ENCODE measurements at regions not wholly inside any gene's neighbourhood (a gene's known extent, or its start where the extent isn't known, plus 50 kb on each side); places are given as distances from the start of the nearest gene placed in this dataset. TPM values are rescaled to one million over a fixed set of nuclear protein-coding genes. Genes with fewer than 3 reads are reported as not detected.

DNA sequence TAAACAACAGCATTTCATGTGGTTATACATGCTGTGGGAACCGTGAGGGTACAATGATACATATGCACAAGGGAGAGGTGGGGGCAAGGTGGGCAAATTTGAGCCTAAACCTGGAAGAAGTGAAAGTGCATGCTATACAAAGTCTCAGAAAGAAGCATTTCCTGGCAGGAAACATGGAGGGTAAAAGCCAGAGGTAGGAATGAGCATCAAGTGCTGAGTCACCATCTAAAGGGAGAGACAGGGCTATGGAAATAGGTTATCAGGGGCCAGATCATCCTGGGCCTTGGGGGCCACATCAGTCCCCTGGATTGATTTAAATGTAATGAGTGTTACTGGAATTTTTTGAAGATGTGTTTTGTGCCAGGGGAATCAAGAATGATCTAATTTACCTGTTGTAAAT is 60.1 kb upstream of the DAB1 start:
- no peaks in the 10 kb centered on the region for H3K36me3 ChIP-seq (ENCODE audit: insufficient read depth, low read length)

DNA sequence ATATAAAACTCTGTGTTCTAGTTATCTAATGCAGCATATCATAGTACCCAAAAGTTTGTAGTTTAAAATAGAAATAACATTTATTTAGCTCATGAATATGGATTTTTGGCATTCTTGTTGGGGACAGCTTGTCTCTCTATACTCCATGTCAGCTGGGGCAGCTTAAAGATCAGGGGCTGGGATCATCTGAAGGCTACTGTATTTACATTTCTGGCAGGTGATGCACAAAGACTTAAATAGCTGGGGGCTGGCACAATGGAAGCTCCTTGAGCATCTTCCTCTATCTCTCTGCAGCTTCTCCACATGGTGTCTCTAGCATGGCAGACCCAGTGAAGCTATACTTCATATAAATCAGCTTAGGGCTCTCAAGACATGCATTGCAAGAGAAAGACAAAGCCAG is 55.6 kb upstream of the DAB1 start:
- Histone ChIP-seq H3K4me1 (ENCODE audit: insufficient read depth, low read length) (no peaks in the 10 kb centered on the region), H3K79me2 (ENCODE audit: insufficient read depth, low read length) (no peaks in the 10 kb centered on the region), H3K4me2 (ENCODE audit: insufficient read depth, low read length) (no peak overlapping the region), H3K27me3 (ENCODE audit: insufficient read depth, low read length) (no peaks in the 10 kb centered on the region), H2AFZ (ENCODE audit: low read length) (no peak overlapping the region), H3K27ac (ENCODE audit: low read depth, low read length) (no peak overlapping the region), H4K20me1 (ENCODE audit: insufficient read depth, low read length) (no peaks in the 10 kb centered on the region), H3K36me3 (ENCODE audit: insufficient read depth, low read length) (no peaks in the 10 kb centered on the region), H3K9me3 (ENCODE audit: low read depth, low read length) (no peaks in the 10 kb centered on the region), H3K4me3 (ENCODE audit: insufficient read depth, low read length) (no peak overlapping the region)
- TF ChIP-seq, protein P1, sequence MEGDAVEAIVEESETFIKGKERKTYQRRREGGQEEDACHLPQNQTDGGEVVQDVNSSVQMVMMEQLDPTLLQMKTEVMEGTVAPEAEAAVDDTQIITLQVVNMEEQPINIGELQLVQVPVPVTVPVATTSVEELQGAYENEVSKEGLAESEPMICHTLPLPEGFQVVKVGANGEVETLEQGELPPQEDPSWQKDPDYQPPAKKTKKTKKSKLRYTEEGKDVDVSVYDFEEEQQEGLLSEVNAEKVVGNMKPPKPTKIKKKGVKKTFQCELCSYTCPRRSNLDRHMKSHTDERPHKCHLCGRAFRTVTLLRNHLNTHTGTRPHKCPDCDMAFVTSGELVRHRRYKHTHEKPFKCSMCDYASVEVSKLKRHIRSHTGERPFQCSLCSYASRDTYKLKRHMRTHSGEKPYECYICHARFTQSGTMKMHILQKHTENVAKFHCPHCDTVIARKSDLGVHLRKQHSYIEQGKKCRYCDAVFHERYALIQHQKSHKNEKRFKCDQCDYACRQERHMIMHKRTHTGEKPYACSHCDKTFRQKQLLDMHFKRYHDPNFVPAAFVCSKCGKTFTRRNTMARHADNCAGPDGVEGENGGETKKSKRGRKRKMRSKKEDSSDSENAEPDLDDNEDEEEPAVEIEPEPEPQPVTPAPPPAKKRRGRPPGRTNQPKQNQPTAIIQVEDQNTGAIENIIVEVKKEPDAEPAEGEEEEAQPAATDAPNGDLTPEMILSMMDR (IDR thresholded peaks at IDR 0.05; ENCODE audit: extremely low read depth, low read depth, low read length) = no peak
- no peak for DNase-seq (ENCODE audit: insufficient read length, low spot score, missing footprints)

More for the DNA sequence above, 60.1 kb upstream of the DAB1 start:
- TF ChIP-seq, protein P1 (IDR thresholded peaks at IDR 0.05; ENCODE audit: extremely low read depth, low read depth, low read length) = no peak
- peaks cover 4% of the 10 kb centered on the region for H3K4me1 ChIP-seq (ENCODE audit: insufficient read depth, low read length)
- H3K27ac ChIP-seq (ENCODE audit: low read depth, low read length) = no peak overlapping the region
- no peak overlapping the region for H2AFZ ChIP-seq (ENCODE audit: low read length)
- H3K27me3 ChIP-seq (ENCODE audit: insufficient read depth, low read length) = no peaks in the 10 kb centered on the region
- no peaks in the 10 kb centered on the region for H3K9me3 ChIP-seq (ENCODE audit: low read depth, low read length)
- no peak overlapping the region for H3K4me3 ChIP-seq (ENCODE audit: insufficient read depth, low read length)
- H4K20me1 ChIP-seq (ENCODE audit: insufficient read depth, low read length) = no peaks in the 10 kb centered on the region
- DNase-seq (ENCODE audit: insufficient read length, low spot score, missing footprints) = no peak
- H3K4me2 ChIP-seq (ENCODE audit: insufficient read depth, low read length) = no peak overlapping the region
- H3K79me2 ChIP-seq (ENCODE audit: insufficient read depth, low read length) = no peaks in the 10 kb centered on the region

DNA sequence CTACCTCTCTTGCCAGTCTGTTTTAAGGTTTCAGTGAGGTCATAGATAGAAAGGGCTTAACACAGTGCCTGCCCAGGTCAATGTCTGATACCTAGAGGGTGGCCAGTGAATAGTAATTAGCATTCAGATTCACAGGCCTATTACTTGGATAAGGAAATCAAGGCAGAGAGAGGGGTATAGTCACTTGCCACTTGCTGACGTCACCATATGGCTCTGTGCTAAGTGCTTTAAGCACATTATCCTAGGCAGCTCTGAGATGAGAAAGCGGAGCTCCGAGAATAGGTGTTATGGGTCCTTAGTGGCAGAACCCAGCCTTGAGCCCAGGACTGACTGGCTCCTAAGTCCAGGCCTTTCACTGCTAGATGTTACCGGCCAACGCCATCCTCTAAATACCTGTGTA is 51.5 kb upstream of the DAB1 start:
- DNase-seq (ENCODE audit: insufficient read length, low spot score, missing footprints) = no peak
- H3K79me2 ChIP-seq (ENCODE audit: insufficient read depth, low read length) = no peaks in the 10 kb centered on the region
- H3K9me3 ChIP-seq (ENCODE audit: low read depth, low read length) = no peaks in the 10 kb centered on the region
- no peak overlapping the region for H3K27ac ChIP-seq (ENCODE audit: low read depth, low read length)
- no peak overlapping the region for H3K4me2 ChIP-seq (ENCODE audit: insufficient read depth, low read length)
- no peaks in the 10 kb centered on the region for H3K27me3 ChIP-seq (ENCODE audit: insufficient read depth, low read length)
- H3K4me3 ChIP-seq (ENCODE audit: insufficient read depth, low read length) = no peak overlapping the region
- no peaks in the 10 kb centered on the region for H3K36me3 ChIP-seq (ENCODE audit: insufficient read depth, low read length)
- TF ChIP-seq, protein P1 (IDR thresholded peaks at IDR 0.05; ENCODE audit: extremely low read depth, low read depth, low read length) = no peak
- no peaks in the 10 kb centered on the region for H3K4me1 ChIP-seq (ENCODE audit: insufficient read depth, low read length)
- H4K20me1 ChIP-seq (ENCODE audit: insufficient read depth, low read length) = no peaks in the 10 kb centered on the region
- no peak overlapping the region for H2AFZ ChIP-seq (ENCODE audit: low read length)

- H3K4me1 ChIP-seq (ENCODE audit: insufficient read depth, low read length) = no peaks in the 10 kb centered on the region
- no peaks in the 10 kb centered on the region for H3K27me3 ChIP-seq (ENCODE audit: insufficient read depth, low read length)
- H4K20me1 ChIP-seq (ENCODE audit: insufficient read depth, low read length) = no peaks in the 10 kb centered on the region
- H3K4me3 ChIP-seq (ENCODE audit: insufficient read depth, low read length) = no peak overlapping the region
- H3K36me3 ChIP-seq (ENCODE audit: insufficient read depth, low read length) = no peaks in the 10 kb centered on the region
- no peaks in the 10 kb centered on the region for H3K79me2 ChIP-seq (ENCODE audit: insufficient read depth, low read length)
- H3K27ac ChIP-seq (ENCODE audit: low read depth, low read length) = no peak overlapping the region
- H2AFZ ChIP-seq (ENCODE audit: low read length) = no peak overlapping the region
- H3K9me3 ChIP-seq (ENCODE audit: low read depth, low read length) = no peaks in the 10 kb centered on the region
- TF ChIP-seq, protein P1 (IDR thresholded peaks at IDR 0.05; ENCODE audit: extremely low read depth, low read depth, low read length) = no peak
- H3K4me2 ChIP-seq (ENCODE audit: insufficient read depth, low read length) = no peak overlapping the region
- DNase-seq (ENCODE audit: insufficient read length, low spot score, missing footprints) = no peak
Measured at GRCh38 chr1:57474137-57474750, 50.4 kb upstream of the DAB1 start.

Small RNA genes lying in the stretch of these regions (small RNA-seq; reads per million reads assigned to genes)
- gene AL445193.1 = not detected
